HG03280 (cell line): ENCODE measurements at regions not wholly inside any gene's neighbourhood (a gene's known extent, or its start where the extent isn't known, plus 50 kb on each side); places are given as distances from the start of the nearest gene placed in this dataset.
"Not testable (repeated sequence)": the region's sequence is repeated elsewhere in the genome, so short reads cannot be mapped to it uniquely, and the experiment has no call there.

ENCODE experiments used
- ATAC-seq: cut with Tn5 transposase; IDR thresholded peaks from one replicate; pipeline ENCODE4 v1.9.1; 2021; ENCODE audit warnings: mild to moderate bottlenecking, moderate library complexity; ENCODE audit not compliant: unreplicated experiment

DNA sequence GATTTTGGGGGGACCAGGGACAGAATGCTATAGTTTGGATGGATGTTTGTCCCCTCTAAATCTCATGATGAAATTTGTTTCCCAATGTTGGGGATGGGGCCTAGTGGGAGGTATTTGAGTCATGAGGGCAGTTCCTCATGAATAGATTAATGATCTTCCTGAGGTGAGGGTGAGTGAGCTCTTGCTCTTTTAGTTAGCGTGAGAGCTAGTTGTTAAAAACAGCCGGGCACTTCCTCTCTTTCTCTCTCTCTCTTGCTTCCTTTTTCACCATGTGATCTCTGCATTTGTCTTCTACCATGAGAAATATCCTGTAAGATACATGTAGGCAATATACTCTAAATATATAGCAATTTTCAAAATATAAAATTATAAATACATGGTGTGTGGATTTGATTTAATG, 290.8 kb upstream of the PCDH9 start:
- ATAC-seq, result no peak

DNA sequence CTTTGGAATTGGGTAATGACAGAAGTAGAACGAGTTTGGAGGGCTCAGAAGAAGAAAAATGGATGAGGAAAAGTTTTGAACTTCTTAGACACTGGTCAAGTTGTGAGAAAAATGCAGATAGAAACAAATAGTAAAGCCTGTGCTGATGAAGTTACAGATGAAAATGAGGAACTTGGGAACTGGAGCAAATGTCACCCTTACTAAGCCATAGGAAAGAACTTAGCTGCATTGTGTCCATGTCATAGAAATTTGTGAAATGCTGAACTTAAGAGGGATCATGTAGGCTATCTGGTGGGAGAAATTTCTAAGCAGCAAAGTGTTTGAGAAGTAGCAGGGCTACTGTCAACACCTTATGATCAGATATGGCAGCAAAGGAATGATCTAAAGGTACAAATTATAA, 289.2 kb upstream of the PCDH9 start:
- no peak for ATAC-seq

DNA sequence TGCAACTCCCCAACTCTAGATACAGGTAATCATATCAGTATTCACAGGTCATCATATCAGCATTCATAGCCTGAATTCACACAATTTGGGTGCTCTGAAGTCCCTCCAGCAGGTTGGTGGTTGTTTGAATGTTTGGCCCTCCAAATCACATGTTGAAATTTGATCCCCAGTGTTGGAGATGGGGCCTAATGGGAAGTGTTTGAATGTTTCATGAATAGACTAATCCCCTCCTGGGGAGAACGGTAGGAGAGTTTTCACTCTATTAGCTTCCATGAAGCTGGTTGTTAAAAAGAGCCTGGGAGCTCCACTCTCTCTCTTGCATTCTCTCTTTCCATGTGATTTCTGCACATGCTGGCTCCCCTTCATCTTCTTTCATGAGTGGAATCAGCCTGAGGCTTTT, 288.6 kb upstream of the PCDH9 start:
- ATAC-seq, result no peak

DNA sequence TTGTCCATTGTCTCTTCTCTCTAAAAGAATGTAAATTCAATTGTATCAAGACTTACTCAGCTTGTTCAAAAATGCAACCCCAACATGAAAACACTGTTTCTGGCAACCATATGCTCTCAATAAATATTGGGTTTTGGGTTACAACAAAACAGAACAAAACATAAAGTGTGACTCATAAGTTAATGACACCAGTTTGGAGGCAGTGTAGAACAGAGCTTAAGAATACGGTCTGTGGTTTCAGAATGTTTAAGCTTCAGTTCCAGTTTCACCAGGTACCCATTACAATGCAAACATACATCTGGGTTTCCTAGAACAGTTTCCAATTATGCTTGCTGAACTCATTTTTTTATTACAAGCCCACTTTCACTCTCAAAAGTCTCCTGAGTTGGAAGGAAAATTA, 285.8 kb upstream of the PCDH9 start:
- ATAC-seq, result peak; percentile 90

GRCh38 chr13:67509018-67509417, 278.9 kb upstream of the PCDH9 start:
- ATAC-seq, result no peak

- ATAC-seq, result not testable (repeated sequence)
Measured at GRCh38 chr13:67508275-67508674, 278.1 kb upstream of the PCDH9 start.

DNA sequence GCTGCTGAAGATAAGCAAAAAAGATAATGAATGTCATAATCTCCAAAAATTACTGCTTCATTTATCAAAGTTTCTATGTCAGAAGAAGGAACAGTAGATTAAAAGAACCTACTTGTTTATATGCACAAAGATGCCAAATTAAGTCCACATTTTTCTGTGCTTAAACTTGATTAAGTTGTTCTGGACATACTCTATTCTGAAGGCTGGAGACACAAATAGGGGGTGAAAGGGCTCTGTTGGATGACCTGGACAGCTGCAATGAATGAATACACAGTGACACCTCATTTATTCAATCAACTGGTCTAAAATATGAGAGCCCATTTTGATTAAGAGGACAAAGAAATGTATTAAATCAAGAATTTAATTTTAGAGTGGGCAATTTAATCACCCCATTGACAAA, 276.3 kb upstream of the PCDH9 start:
- ATAC-seq, result no peak

- ATAC-seq, result no peak
Measured at GRCh38 chr13:67505376-67505775, 275.2 kb upstream of the PCDH9 start.

- no peak for ATAC-seq
Measured at GRCh38 chr13:67498948-67499347, 268.8 kb upstream of the PCDH9 start.

DNA sequence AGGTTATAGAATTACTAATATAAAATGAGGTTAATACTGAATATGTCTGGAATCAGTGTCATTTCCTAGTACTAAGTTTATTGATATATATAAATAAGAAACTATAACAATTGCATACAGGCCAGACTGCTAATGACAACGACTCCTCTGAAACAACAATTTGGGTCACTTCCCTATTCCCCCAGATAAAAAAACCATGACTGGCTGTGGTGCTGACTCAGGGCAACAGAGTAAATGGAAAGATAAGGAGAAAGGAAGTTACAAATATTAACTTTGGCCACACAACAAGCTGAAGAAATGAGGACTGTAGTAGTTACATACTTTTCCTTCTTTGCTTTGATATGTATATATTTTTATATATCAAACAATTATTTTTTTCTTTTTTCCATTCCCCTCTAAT, 263.7 kb upstream of the PCDH9 start:
- no peak for ATAC-seq

GRCh38 chr13:67489016-67489415, 258.9 kb upstream of the PCDH9 start:
- no peak for ATAC-seq

GRCh38 chr13:67481445-67481844, 251.3 kb upstream of the PCDH9 start:
- no peak for ATAC-seq

DNA sequence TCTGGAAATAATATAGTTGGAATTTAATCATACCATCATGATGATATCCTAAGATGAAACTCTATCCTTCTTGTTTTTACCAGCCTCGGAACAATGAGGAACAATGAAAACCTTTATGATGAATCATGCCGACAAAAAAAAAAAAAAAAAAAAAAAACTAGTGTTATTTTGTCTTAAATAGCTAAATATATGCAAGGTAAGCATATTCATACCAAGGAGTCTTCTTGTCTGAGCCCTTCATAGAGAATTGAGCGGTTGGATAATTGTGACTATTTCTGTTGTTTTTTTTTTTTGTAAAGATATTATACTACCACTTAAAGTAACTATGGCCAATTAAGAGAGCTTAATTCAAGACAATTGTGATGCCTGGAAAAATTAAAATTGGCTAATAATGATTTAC, 244.0 kb upstream of the PCDH9 start:
- no peak for ATAC-seq

DNA sequence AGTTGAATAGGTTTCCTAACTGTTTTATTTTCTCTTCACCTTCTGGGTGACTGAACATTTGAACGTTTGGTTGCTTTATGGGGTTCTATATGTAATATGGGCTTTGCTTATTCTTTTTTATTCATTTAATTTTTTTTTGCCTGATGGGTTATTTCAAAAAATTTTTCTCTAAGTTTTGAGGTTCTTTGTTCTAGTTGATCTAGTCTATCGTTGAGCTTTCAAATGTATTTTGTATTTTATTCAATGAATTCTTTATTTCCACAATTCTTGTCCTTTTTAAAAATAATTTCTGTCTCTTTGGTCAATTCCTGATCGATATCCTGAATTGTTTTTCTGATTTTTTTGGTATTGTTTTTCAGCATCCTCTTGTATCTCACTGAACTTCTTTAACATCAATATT, 239.5 kb upstream of the PCDH9 start:
- no peak for ATAC-seq

DNA sequence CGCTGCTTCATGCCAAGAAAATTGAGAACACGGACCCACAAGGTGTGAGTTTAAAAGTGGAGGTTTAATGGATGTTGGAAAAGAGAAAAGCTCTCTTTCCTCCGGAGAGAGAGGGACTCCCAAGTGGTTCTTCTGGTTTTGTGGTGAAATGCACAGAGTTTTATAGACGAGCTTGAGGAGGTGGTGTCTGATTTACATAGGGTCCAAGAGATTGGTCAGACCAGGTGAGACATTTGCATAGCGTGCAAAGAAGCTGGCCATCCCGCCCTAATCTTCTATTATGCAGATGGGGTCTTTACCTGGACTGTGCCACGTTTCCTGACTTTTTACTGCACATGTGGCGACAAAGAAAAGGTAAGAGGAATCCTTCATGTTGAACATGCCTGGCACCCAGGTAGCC, 236.4 kb upstream of the PCDH9 start:
- ATAC-seq, result no peak

DNA sequence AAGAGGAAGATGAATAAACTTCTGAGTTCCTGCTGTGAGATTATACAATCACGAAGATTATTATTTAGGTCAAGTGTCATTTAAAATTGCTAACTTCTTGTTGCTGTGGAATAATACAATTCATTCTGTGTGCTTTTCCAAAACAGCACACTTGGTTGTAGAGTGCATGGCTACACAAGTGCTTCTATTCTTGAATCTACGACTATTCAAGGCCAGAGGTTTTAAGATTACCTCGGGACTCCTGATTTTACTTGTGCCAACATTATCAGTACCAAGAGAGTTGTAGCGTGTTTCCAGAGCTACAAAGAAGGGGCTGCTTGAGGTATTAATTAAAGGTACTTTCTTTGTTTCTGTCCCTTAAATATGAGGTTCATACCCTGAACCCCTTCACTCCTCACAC, 234.0 kb upstream of the PCDH9 start:
- no peak for ATAC-seq

GRCh38 chr13:67462098-67462497, 232.0 kb upstream of the PCDH9 start:
- no peak for ATAC-seq

DNA sequence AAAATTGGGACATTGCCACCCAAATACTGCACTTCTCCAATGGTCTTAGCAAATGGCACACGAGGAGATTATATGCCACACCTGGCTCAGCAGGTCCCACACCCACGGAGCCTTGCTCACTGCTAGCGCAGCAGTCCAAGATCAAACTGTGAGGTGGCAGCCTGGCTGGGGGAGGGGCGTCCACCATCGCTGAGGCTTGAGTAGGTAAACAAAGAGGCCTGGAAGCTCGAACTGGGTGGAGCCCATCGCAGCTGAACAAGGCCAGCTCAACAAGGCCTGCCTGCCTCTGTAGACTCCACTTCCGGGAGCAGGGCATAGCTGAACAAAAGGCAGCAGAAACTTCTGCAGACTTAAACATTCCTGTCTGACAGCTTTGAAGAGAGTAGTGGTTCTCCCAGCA, 222.4 kb upstream of the PCDH9 start:
- not testable (repeated sequence) for ATAC-seq

DNA sequence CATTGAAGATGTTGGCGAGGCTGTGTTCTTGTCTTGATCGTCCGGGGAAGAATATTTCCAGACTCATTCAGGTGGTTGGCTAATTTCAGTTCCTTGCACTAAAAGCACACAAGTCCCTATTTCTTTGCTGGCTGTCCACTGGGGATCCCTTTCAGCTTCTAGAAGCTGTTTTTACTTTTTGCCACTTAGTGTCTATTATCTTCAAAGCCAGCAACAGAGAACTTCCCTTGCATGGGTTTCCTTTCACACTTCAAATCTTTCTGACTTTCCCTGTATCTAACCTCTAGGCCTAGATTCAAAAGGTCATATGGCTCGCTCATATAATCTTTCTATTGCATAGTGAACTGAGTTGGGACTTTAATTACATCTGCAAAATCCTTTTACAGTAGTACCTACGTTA, 215.3 kb upstream of the PCDH9 start:
- no peak for ATAC-seq

DNA sequence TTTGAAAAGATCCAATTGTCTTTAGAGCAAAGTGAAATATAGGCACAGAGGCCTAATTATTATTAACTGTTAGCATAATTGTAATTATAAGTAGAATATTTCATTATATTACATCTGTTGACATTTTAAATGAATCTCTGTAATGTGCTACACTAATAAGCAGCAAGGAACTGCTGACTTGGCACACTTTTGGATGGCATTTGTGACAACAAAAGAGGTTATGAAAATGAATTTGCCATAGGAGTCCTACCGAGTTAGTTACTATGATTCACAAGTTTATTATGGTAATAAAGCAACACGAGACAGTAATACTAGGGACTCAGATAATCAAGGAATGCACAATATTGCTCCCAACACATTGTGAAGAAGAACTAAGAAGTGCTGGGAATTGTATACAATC, 213.8 kb upstream of the PCDH9 start:
- no peak for ATAC-seq

DNA sequence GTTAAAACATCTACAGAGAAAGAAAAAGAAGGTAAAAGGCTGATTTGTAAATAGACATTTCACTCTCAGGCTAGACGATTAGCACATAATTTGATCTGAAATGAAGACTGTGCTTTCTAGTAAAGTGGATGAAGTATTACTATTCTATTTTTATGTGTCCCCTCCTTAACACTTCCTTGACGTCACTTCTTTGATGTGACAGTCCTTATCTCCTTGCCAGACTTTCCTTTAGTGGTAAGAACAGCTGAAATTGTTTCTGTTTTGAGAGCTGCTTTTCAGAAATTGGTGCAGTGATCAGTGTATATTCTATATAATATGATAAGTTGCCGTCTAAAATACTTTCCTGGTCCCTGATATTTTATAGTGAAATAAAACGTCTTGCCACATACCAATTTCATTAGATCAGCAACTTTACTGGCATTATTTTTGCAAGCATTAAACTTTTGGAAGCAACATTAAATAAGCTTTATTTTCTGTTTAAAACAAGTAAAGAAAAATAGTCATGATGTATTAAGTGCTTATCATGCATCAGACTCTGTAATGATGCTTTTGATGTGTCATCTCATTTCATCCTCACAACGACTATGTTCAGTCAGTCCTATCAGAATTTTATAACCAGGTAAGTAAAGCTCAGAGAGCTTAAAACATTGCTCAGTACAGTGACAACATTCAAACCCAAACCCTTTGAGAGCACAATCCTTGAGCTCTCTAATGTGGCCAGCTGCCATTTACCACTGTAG, 210.3 kb upstream of the PCDH9 start:
- no peak for ATAC-seq

DNA sequence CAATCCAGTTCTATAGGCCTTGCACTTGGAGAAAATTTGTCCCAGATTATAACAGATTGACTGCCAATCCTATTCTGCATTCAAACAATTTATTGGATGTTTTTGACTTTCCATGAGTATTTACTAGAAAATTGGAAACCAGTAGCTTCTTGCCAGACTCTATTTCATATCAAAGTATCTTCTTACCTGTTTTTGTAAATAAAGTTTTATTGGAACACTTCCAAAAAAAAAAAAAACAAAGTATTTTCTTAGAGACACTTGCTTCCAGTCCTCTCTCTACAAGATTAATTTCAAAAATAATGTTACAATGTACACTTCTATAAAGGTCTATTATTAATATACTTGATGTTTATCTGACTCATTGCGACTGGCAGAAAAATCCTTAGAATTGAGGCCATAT, 209.2 kb upstream of the PCDH9 start:
- ATAC-seq, result no peak

DNA sequence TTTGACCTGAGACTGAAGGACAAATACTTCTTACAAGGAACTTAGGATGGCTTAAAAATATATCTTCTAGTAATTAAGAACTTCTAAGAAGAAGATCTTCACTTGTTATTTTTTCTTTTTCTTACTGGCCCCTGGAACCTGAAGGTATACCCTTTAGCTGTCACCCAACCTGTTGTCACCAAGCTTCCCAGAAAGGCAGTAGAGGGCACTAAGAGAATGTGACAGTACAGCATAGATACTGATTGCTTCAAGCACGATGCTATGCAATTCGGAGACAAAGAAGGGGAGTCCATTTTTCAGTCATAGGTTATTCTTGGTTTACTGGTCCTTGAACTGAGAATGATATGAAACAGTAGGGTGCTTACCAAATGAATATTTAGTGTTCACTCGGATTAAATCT, 208.3 kb upstream of the PCDH9 start:
- ATAC-seq, result no peak
